SK-N-SH (cell line): ENCODE measurements at regions not wholly inside any gene's neighbourhood (a gene's known extent, or its start where the extent isn't known, plus 50 kb on each side); places are given as distances from the start of the nearest gene placed in this dataset.

Source experiments
- CTCF ChIA-PET: fragments of 300-600, 350-600 bp; formaldehyde crosslinking; extraction: SDS; loops from one replicate; lab custom pipeline; 2021; lab: Yijun Ruan, JAX
- POLR2A ChIA-PET: fragments of 350-600 bp; sonication (Branson Sonifier 250); formaldehyde crosslinking; extraction: SDS; loops from one replicate; lab custom pipeline; 2020; ENCODE audit warnings: antibody characterized with exemption, inconsistent platforms; lab: Yijun Ruan, JAX
- DNase-seq: peaks from one replicate; pipeline ENCODE4 v3.0.0; 2012
- H2AFZ ChIP-seq: fragments of 200-600 bp; sonication (generic); 2 replicates; pipeline ENCODE4 v1.8.1; 2016; ENCODE audit warnings: antibody characterized with exemption, mild to moderate bottlenecking, low read depth
- H3F3A ChIP-seq: fragments of 200-600 bp; sonication (generic); replicated peaks from 2 replicates; pipeline ENCODE3; 2016; ENCODE audit warnings: antibody characterized with exemption, mild to moderate bottlenecking; ENCODE audit not compliant: insufficient read depth
- H3K27ac ChIP-seq, 2 experiments: fragments of 200-500 bp in 1 of 2; fragments of 200-600 bp in 1 of 2; sonication (Bioruptor generic) in 1 of 2; sonication (generic), shearing (Covaris generic) in 1 of 2; 2 replicates each; pipeline versions ENCODE4 v1.5.1 to v1.6.1; 2014 to 2016; ENCODE audit warnings: low read depth in 2 of 2, inconsistent platforms in 1 of 2, low read length in 1 of 2, mild to moderate bottlenecking in 1 of 2, mixed read lengths in 1 of 2
- H3K27me3 ChIP-seq: fragments of 200-600 bp; sonication (generic), shearing (Covaris generic); 2 replicates; pipeline ENCODE4 v1.6.1; 2016; ENCODE audit warnings: mixed run types; ENCODE audit not compliant: insufficient read depth
- H3K36me3 ChIP-seq, 2 experiments: fragments of 200-500 bp in 1 of 2; fragments of 200-600 bp in 1 of 2; sonication (Bioruptor generic) in 1 of 2; sonication (generic) in 1 of 2; replicated peaks in 1 of 2; 2 replicates each; pipeline versions ENCODE3 to v1.5.1; 2014 to 2016; ENCODE audit warnings: low read length in 1 of 2, mild to moderate bottlenecking in 1 of 2; ENCODE audit not compliant: insufficient read depth in 2 of 2, control insufficient read depth in 1 of 2
- H3K4me1 ChIP-seq, 2 experiments: fragments of 200-500 bp in 1 of 2; fragments of 200-600 bp in 1 of 2; sonication (Bioruptor generic) in 1 of 2; sonication (generic), shearing (Covaris generic) in 1 of 2; 2 replicates each; pipeline versions ENCODE4 v1.5.1 to v1.6.1; 2014 to 2016; ENCODE audit warnings: low read depth in 1 of 2, low read length in 1 of 2, mixed run types in 1 of 2; ENCODE audit not compliant: insufficient read depth in 2 of 2, control insufficient read depth in 1 of 2
- H3K4me2 ChIP-seq: fragments of 200-600 bp; sonication (generic), shearing (Covaris generic); 2 replicates; pipeline ENCODE4 v1.6.1; 2017; ENCODE audit warnings: mixed run types
- H3K4me3 ChIP-seq, 2 experiments: fragments of 200-500 bp in 1 of 2; fragments of 200-600 bp in 1 of 2; sonication (Bioruptor generic) in 1 of 2; sonication (generic), shearing (Covaris generic) in 1 of 2; 2 replicates each; pipeline versions ENCODE4 v1.5.1 to v1.8.1; 2014 to 2016; ENCODE audit warnings: low read depth in 2 of 2, inconsistent platforms in 1 of 2, low read length in 1 of 2, mild to moderate bottlenecking in 1 of 2, mixed read lengths in 1 of 2, moderate library complexity in 1 of 2
- H3K79me2 ChIP-seq: fragments of 200-600 bp; sonication (generic); 2 replicates; pipeline ENCODE4 v1.8.1; 2017; ENCODE audit warnings: mild to moderate bottlenecking; ENCODE audit not compliant: insufficient read depth
- H3K9ac ChIP-seq: fragments of 200-600 bp; sonication (generic); 2 replicates; pipeline ENCODE4 v1.6.1; 2017; ENCODE audit warnings: mixed run types
- H3K9me2 ChIP-seq: fragments of 200-600 bp; sonication (generic); 2 replicates; pipeline ENCODE4 v1.6.1; 2017; ENCODE audit warnings: mixed run types
- H3K9me3 ChIP-seq: fragments of 200-600 bp; sonication (generic); 2 replicates; pipeline ENCODE4 v1.6.1; 2017; ENCODE audit warnings: mixed run types, mild to moderate bottlenecking, moderate library complexity
- H4K20me1 ChIP-seq: fragments of 200-600 bp; sonication (generic); 2 replicates; pipeline ENCODE4 v1.6.1; 2017; ENCODE audit warnings: mild to moderate bottlenecking, mixed run types; ENCODE audit not compliant: insufficient read depth
- EZH2phosphoT487 ChIP-seq: fragments of 200-600 bp; sonication (generic); IDR thresholded peaks from 2 replicates; pipeline ENCODE4 v1.6.1; 2017; ENCODE audit warnings: low read depth, mixed run types, mild to moderate bottlenecking, antibody characterized with exemption, moderate library complexity, borderline replicate concordance
- FOXJ3 ChIP-seq: sonication (generic); formaldehyde crosslinking; IDR thresholded peaks from 2 replicates; pipeline ENCODE4 v1.5.1; 2020; ENCODE audit warnings: mild to moderate bottlenecking, missing genetic modification reagents
- FOXM1 ChIP-seq: IDR thresholded peaks from 2 replicates; pipeline ENCODE4 v1.4.0; 2012; ENCODE audit warnings: low read depth, mild to moderate bottlenecking
- GATA2 ChIP-seq: sonication (generic); formaldehyde crosslinking; IDR thresholded peaks from 2 replicates; pipeline ENCODE4 v1.5.0; 2020; ENCODE audit warnings: mild to moderate bottlenecking, missing genetic modification reagents
- IRF3 ChIP-seq: fragments of 150-350 bp; IDR thresholded peaks from 2 replicates; pipeline ENCODE4 v1.6.1; 2016; ENCODE audit warnings: mild to moderate bottlenecking, low read depth, low read length
- MEF2A ChIP-seq: IDR thresholded peaks from 2 replicates; pipeline ENCODE4 v1.4.0; 2012; ENCODE audit warnings: low read depth, borderline replicate concordance
- PBX3 ChIP-seq: IDR thresholded peaks from 2 replicates; pipeline ENCODE4; 2012
- POLR2AphosphoS5 ChIP-seq: IDR thresholded peaks from 2 replicates; pipeline ENCODE4 v1.6.1; 2012; ENCODE audit warnings: low read depth, low read length
- RAD21 ChIP-seq: IDR thresholded peaks from 2 replicates; pipeline ENCODE4 v1.6.1; 2012; ENCODE audit warnings: mild to moderate bottlenecking, low read length
- RFX5 ChIP-seq: IDR thresholded peaks from 2 replicates; pipeline ENCODE4 v1.6.1; 2012; ENCODE audit warnings: mild to moderate bottlenecking, improper control_type of control experiment, low read length
- SIN3A ChIP-seq: IDR thresholded peaks from 2 replicates; pipeline ENCODE4 v1.6.1; 2012; ENCODE audit warnings: low read depth, mild to moderate bottlenecking, low read length, moderate library complexity, borderline replicate concordance
- TCF12 ChIP-seq: IDR thresholded peaks from 2 replicates; pipeline ENCODE4 v1.4.0; 2012
- USF1 ChIP-seq: IDR thresholded peaks from 2 replicates; pipeline ENCODE4 v1.4.0; 2012; ENCODE audit warnings: low read depth, borderline replicate concordance
- USF2 ChIP-seq: fragments of 150-350 bp; IDR thresholded peaks from 2 replicates; pipeline ENCODE4 v1.6.1; 2017; ENCODE audit warnings: antibody characterized with exemption, low read length, low read depth, borderline replicate concordance
- WGBS: methylation state at CpG from one replicate; pipeline ENCODE4 v1.1.6; 2017; ENCODE audit warnings: low lambda C conversion rate; 5-methylcytosine and 5-hydroxymethylcytosine counted together

GRCh38 chr12:24695103-24695502 lies 253.8 kb downstream of the BCAT1 start:
- H2AFZ ChIP-seq, result no peak overlapping the region

More at GRCh38 chr12:24695103-24695502, 253.8 kb downstream of the BCAT1 start:
- no peak for DNase-seq
- Histone ChIP-seq H3K36me3 (no peaks in the 10 kb centered on the region), H3K4me3 (no peak overlapping the region), H3F3A (no peaks in the 10 kb centered on the region), H3K27ac (no peak overlapping the region), H3K4me2 (no peak overlapping the region), H3K27me3 (no peaks in the 10 kb centered on the region), H3K9me2 (no peaks in the 10 kb centered on the region), H4K20me1 (no peaks in the 10 kb centered on the region), H3K4me1 (no peaks in the 10 kb centered on the region), H3K9ac (no peak overlapping the region), H3K79me2 (no peaks in the 10 kb centered on the region), H3K9me3 (no peaks in the 10 kb centered on the region)
- 75% methylated on average over 4 of the region's 4 CpGs for WGBS
- POLR2A ChIA-PET, result no interaction called here
- TF ChIP-seq PBX3, result no peak
- TF ChIP-seq SIN3A, result no peak
- TF ChIP-seq IRF3, result no peak
- no peak for TF ChIP-seq FOXJ3 (CRISPR knock-in tag)
- no peak for TF ChIP-seq MEF2A
- no peak for TF ChIP-seq EZH2phosphoT487
- TF ChIP-seq USF2, result no peak
- no peak for TF ChIP-seq FOXM1
- TF ChIP-seq RFX5, result no peak
- TF ChIP-seq POLR2AphosphoS5, result no peak
- TF ChIP-seq GATA2 (CRISPR knock-in tag), result no peak
- TF ChIP-seq TCF12, result no peak
- no peak for TF ChIP-seq USF1
- no peak for TF ChIP-seq RAD21
- CTCF ChIA-PET, result interaction anchor here (1.0 kb wide), 1 partner anchor 150 kb away, joined by 3 read pairs; no protein-coding TSS in a partner anchor
